ENCODE measurements at regions not wholly inside any gene's neighbourhood (a gene's known extent, or its start where the extent isn't known, plus 50 kb on each side); places are given as distances from the start of the nearest gene placed in this dataset.
"Not testable (repeated sequence)": the region's sequence is repeated elsewhere in the genome, so short reads cannot be mapped to it uniquely, and the experiment has no call there.

GRCh38 chr2:131738996-131739434 lies 211.3 kb downstream of the CCDC74A start:
- not testable (repeated sequence) for DNase-seq (ENCODE audit: low read depth, low spot score)

GRCh38 chr2:131753640-131754561 lies 226.2 kb downstream of the CCDC74A start:
- no peak for DNase-seq (ENCODE audit: low read depth, low spot score)

- no peak for DNase-seq (ENCODE audit: low read depth, low spot score)
These were observed 227.4 kb downstream of the CCDC74A start for GRCh38 chr2:131754929-131755720.

GRCh38 chr2:131756141-131756907 lies 228.6 kb downstream of the CCDC74A start:
- DNase-seq (ENCODE audit: low read depth, low spot score), result no peak

- not testable (repeated sequence) for DNase-seq (ENCODE audit: low read depth, low spot score)
These were observed 231.3 kb downstream of the CCDC74A start for GRCh38 chr2:131758941-131759340.

- DNase-seq (ENCODE audit: low read depth, low spot score), result not testable (repeated sequence)
These were observed 247.4 kb downstream of the CCDC74A start for GRCh38 chr2:131774955-131775555.

GRCh38 chr2:131775903-131776506 lies 248.3 kb downstream of the CCDC74A start:
- DNase-seq (ENCODE audit: low read depth, low spot score), result peak; percentile 2

- DNase-seq (ENCODE audit: low read depth, low spot score), result not testable (repeated sequence)
These were observed 252.8 kb downstream of the CCDC74A start for GRCh38 chr2:131780446-131780845.

- DNase-seq (ENCODE audit: low read depth, low spot score), result no peak
These were observed 273.6 kb downstream of the CCDC74A start for GRCh38 chr2:131801210-131801744.

GRCh38 chr2:131801745-131802350 lies 274.2 kb downstream of the CCDC74A start:
- peak; percentile 81 for DNase-seq (ENCODE audit: low read depth, low spot score)

- peak; percentile 65 for DNase-seq (ENCODE audit: low read depth, low spot score)
These were observed 274.7 kb downstream of the CCDC74A start for GRCh38 chr2:131802351-131802836.

GRCh38 chr2:131803237-131803636 lies 275.5 kb downstream of the CCDC74A start:
- DNase-seq (ENCODE audit: low read depth, low spot score), result not testable (repeated sequence)

- DNase-seq (ENCODE audit: low read depth, low spot score), result not testable (repeated sequence)
These were observed 284.9 kb downstream of the CCDC74A start for GRCh38 chr2:131812605-131813004.

- DNase-seq (ENCODE audit: low read depth, low spot score), result not testable (repeated sequence)
These were observed 285.7 kb downstream of the CCDC74A start for GRCh38 chr2:131813378-131813777.

- not testable (repeated sequence) for DNase-seq (ENCODE audit: low read depth, low spot score)
These were observed 290.7 kb downstream of the CCDC74A start for GRCh38 chr2:131818267-131818973.

GRCh38 chr2:131822237-131822721 lies 294.6 kb downstream of the CCDC74A start:
- not testable (repeated sequence) for DNase-seq (ENCODE audit: low read depth, low spot score)

- DNase-seq (ENCODE audit: low read depth, low spot score), result not testable (repeated sequence)
These were observed 295.4 kb downstream of the CCDC74A start for GRCh38 chr2:131823058-131823457.

GRCh38 chr2:131824986-131825385 lies 297.3 kb downstream of the CCDC74A start:
- DNase-seq (ENCODE audit: low read depth, low spot score), result not testable (repeated sequence)

All from ELF-1 (cell line).